ENCODE measurements at regions not wholly inside any gene's neighbourhood (a gene's known extent, or its start where the extent isn't known, plus 50 kb on each side); places are given as distances from the start of the nearest gene placed in this dataset.
A peak's percentile ranks its signal among the peaks of the same experiment; 100 is the strongest.

GRCh38 chr1:183733715-183734114 is 71.2 kb upstream of the RGL1 start:
- 79 to 93% methylated on average over 2 of the region's 2 CpGs for WGBS, 2 donors
- DNase-seq (no peak), ATAC-seq (ENCODE audit: low FRiP score in 2 of 2) (no peak)
- no peaks in the 10 kb centered on the region for H3K9me3 ChIP-seq
- no peak overlapping the region for H3K4me3 ChIP-seq
- peaks cover 0 to 15% (median 9%) of the 10 kb centered on the region in 4 donors for H3K4me1 ChIP-seq
- TF ChIP-seq CTCF (IDR thresholded peaks at IDR 0.05) (no peak), POLR2A (IDR thresholded peaks at IDR 0.05) (no peak), EP300 (IDR thresholded peaks at IDR 0.05) (no peak), POLR2AphosphoS5 (IDR thresholded peaks at IDR 0.05) (no peak)
- no peaks in the 10 kb centered on the region for H3K27me3 ChIP-seq
- H3K27ac ChIP-seq, result peak overlapping the region in 1 of 4 donors; percentile 14
- H3K36me3 ChIP-seq, result no peaks in the 10 kb centered on the region

- no peak for TF ChIP-seq POLR2A (IDR thresholded peaks at IDR 0.05)
- no peak for TF ChIP-seq POLR2AphosphoS5 (IDR thresholded peaks at IDR 0.05)
- TF ChIP-seq EP300 (IDR thresholded peaks at IDR 0.05), result no peak
- TF ChIP-seq CTCF (IDR thresholded peaks at IDR 0.05), result no peak
- ATAC-seq (ENCODE audit: low FRiP score in 2 of 2) (no peak), DNase-seq (no peak)
- no peaks in the 10 kb centered on the region for H3K9me3 ChIP-seq
- H3K27ac ChIP-seq, result no peak overlapping the region
- no peaks in the 10 kb centered on the region for H3K27me3 ChIP-seq
- H3K36me3 ChIP-seq, result no peaks in the 10 kb centered on the region
- no peak overlapping the region for H3K4me3 ChIP-seq
- 82 to 87% methylated on average over 6 of the region's 6 CpGs for WGBS, 2 donors
- peaks cover 0 to 15% (median 9%) of the 10 kb centered on the region in 4 donors for H3K4me1 ChIP-seq
Measured at GRCh38 chr1:183732236-183732880, 72.6 kb upstream of the RGL1 start.

GRCh38 chr1:183730886-183731573 is 73.9 kb upstream of the RGL1 start:
- TF ChIP-seq CTCF (IDR thresholded peaks at IDR 0.05) (no peak), POLR2AphosphoS5 (IDR thresholded peaks at IDR 0.05) (no peak), EP300 (IDR thresholded peaks at IDR 0.05) (no peak), POLR2A (IDR thresholded peaks at IDR 0.05) (no peak)
- H3K4me1 ChIP-seq, result peaks cover 0 to 15% (median 8%) of the 10 kb centered on the region in 4 donors
- ATAC-seq (ENCODE audit: low FRiP score in 2 of 2), result no peak
- WGBS, 2 donors, result 57 to 67% methylated on average over 2 of the region's 2 CpGs
- no peak for DNase-seq
- no peak overlapping the region for H3K4me3 ChIP-seq
- no peaks in the 10 kb centered on the region for H3K27me3 ChIP-seq
- H3K36me3 ChIP-seq, result no peaks in the 10 kb centered on the region
- H3K27ac ChIP-seq, result no peak overlapping the region
- H3K9me3 ChIP-seq, result no peaks in the 10 kb centered on the region

- no peak for ATAC-seq (ENCODE audit: low FRiP score in 2 of 2)
- TF ChIP-seq POLR2A (IDR thresholded peaks at IDR 0.05) (no peak), CTCF (IDR thresholded peaks at IDR 0.05) (no peak), POLR2AphosphoS5 (IDR thresholded peaks at IDR 0.05) (no peak), EP300 (IDR thresholded peaks at IDR 0.05) (no peak)
Measured at GRCh38 chr1:183730107-183730724, 74.7 kb upstream of the RGL1 start.

More at GRCh38 chr1:183730107-183730724, 74.7 kb upstream of the RGL1 start:
- Histone ChIP-seq H3K9me3 (no peaks in the 10 kb centered on the region), H3K27ac (no peak overlapping the region), H3K4me1 (peaks cover 0 to 11% (median 3%) of the 10 kb centered on the region in 4 donors), H3K27me3 (no peaks in the 10 kb centered on the region), H3K4me3 (no peak overlapping the region), H3K36me3 (no peaks in the 10 kb centered on the region)
- DNase-seq, result no peak
- WGBS, 2 donors, result 80 to 83% methylated on average over 2 of the region's 2 CpGs
